Gastrocnemius medialis (tissue), 4 donors: ENCODE measurements at regions not wholly inside any gene's neighbourhood (a gene's known extent, or its start where the extent isn't known, plus 50 kb on each side); places are given as distances from the start of the nearest gene placed in this dataset.

ENCODE experiments used
- ATAC-seq, 2 donors: fragments of 150-250 bp; one replicate each; pipeline ENCODE4 v1.9.1; 2016
- DNase-seq, 2 donors: peaks; one replicate each; pipeline ENCODE4 v3.0.0-alpha.2; 2019
- H3K27ac ChIP-seq, 4 donors: fragments of 200-600 bp; sonication (generic); 1 replicate in 1 of 4; 2 replicates in 3 of 4; pipeline ENCODE4 v1.5.1; 2016 to 2018; ENCODE audit warnings: mild to moderate bottlenecking in 2 of 4, moderate library complexity in 1 of 4
- H3K27me3 ChIP-seq, 3 donors: fragments of 200-600 bp; sonication (generic) in 2 of 3; 1 replicate in 1 of 3; 2 replicates in 2 of 3; pipeline versions ENCODE4 v1.5.1 to v1.6.0; 2016 to 2019; ENCODE audit warnings: mild to moderate bottlenecking in 1 of 3, moderate library complexity in 1 of 3
- H3K36me3 ChIP-seq, 2 donors: fragments of 200-600 bp; sonication (generic) in 1 of 2; one replicate each; pipeline ENCODE4 v1.5.1; 2017 to 2018
- H3K4me1 ChIP-seq, 2 donors: fragments of 200-600 bp; sonication (generic) in 1 of 2; one replicate each; pipeline ENCODE4 v1.5.1; 2016 to 2017; ENCODE audit warnings: mild to moderate bottlenecking in 2 of 2
- H3K4me3 ChIP-seq, 4 donors: fragments of 200-600 bp; sonication (generic) in 3 of 4; 1 replicate in 1 of 4; 2 replicates in 3 of 4; pipeline ENCODE4 v1.5.1; 2016 to 2019; ENCODE audit warnings: mild to moderate bottlenecking in 2 of 4
- H3K9me3 ChIP-seq, 3 donors: fragments of 200-600 bp; sonication (generic) in 2 of 3; 1 replicate in 1 of 3; 2 replicates in 2 of 3; pipeline ENCODE4 v1.5.1; 2016 to 2019
- CTCF ChIP-seq, 5 experiments: fragments of 450-650 bp in 3 of 5; fragments of 200-600 bp in 2 of 5; sonication (generic) in 2 of 5; IDR thresholded peaks in 4 of 5; conservative IDR thresholded peaks in 1 of 5; 1 replicate in 4 of 5; 2 replicates in 1 of 5; pipeline ENCODE4 v1.5.1; 2016 to 2019; ENCODE audit warnings: antibody characterized with exemption in 5 of 5, mild to moderate bottlenecking in 3 of 5, moderate library complexity in 3 of 5
- POLR2A ChIP-seq, 2 donors: fragments of 450-650 bp; IDR thresholded peaks; one replicate each; pipeline ENCODE4 v1.6.1; 2017; ENCODE audit warnings: antibody characterized with exemption in 2 of 2, mild to moderate bottlenecking in 2 of 2, moderate library complexity in 2 of 2
- in situ Hi-C, 4 donors: fragments of 200-750 bp; cut with MboI; loops; one replicate each; pipeline versions ENCODE4 v1.15.0 to v1.8.0; 2017; ENCODE audit warnings: low sequenced_read_pairs in 4 of 4
- intact Hi-C: fragments of 100-400 bp; cut with DNase I; formaldehyde crosslinking; loops from one replicate; pipeline ENCODE4 v1.15.1; 2023; ENCODE audit warnings: low total_unique reads

- TF ChIP-seq POLR2A (IDR thresholded peaks at IDR 0.05): no peak
- TF ChIP-seq CTCF (IDR thresholded peaks at IDR 0.05 in 4 of 5, conservative IDR thresholded peaks at IDR 0.05 in 1 of 5): no peak
- intact Hi-C loops: no loop called here
Measured at GRCh38 chr5:147084702-147085101, 150.1 kb upstream of the STK32A start.

GRCh38 chr5:147085409-147085808, 149.4 kb upstream of the STK32A start:
- no peak overlapping the region for H3K27ac ChIP-seq
- no peak overlapping the region for H3K4me3 ChIP-seq
- intact Hi-C loops: no loop called here
- DNase-seq (no peak), ATAC-seq (no peak)
- TF ChIP-seq POLR2A (IDR thresholded peaks at IDR 0.05) (no peak), CTCF (IDR thresholded peaks at IDR 0.05 in 4 of 5, conservative IDR thresholded peaks at IDR 0.05 in 1 of 5) (no peak)
- H3K27me3 ChIP-seq: no peaks in the 10 kb centered on the region
- in situ Hi-C loops: no loop called here
- no peaks in the 10 kb centered on the region for H3K4me1 ChIP-seq
- no peaks in the 10 kb centered on the region for H3K9me3 ChIP-seq
- no peaks in the 10 kb centered on the region for H3K36me3 ChIP-seq

More at GRCh38 chr5:147084702-147085101, 150.1 kb upstream of the STK32A start:
- Histone ChIP-seq H3K4me1 (no peaks in the 10 kb centered on the region), H3K9me3 (no peaks in the 10 kb centered on the region), H3K27ac (no peak overlapping the region), H3K4me3 (no peak overlapping the region), H3K27me3 (no peaks in the 10 kb centered on the region), H3K36me3 (no peaks in the 10 kb centered on the region)
- DNase-seq: no peak
- in situ Hi-C loops: no loop called here
- ATAC-seq: no peak

- ATAC-seq: no peak
- peaks cover 0 to 6% (median 0%) of the 10 kb centered on the region in 3 donors for H3K27me3 ChIP-seq
- in situ Hi-C loops: no loop called here
- H3K4me3 ChIP-seq: no peak overlapping the region
- intact Hi-C loops: loop anchor here (10.0 kb wide), 1 partner anchor 93 kb away; no protein-coding TSS in a partner anchor
- no peak for DNase-seq
- H3K4me1 ChIP-seq: no peaks in the 10 kb centered on the region
- TF ChIP-seq CTCF (IDR thresholded peaks at IDR 0.05 in 4 of 5, conservative IDR thresholded peaks at IDR 0.05 in 1 of 5) (no peak), POLR2A (IDR thresholded peaks at IDR 0.05) (no peak)
- no peaks in the 10 kb centered on the region for H3K36me3 ChIP-seq
- no peak overlapping the region for H3K27ac ChIP-seq
- no peaks in the 10 kb centered on the region for H3K9me3 ChIP-seq
Measured at GRCh38 chr5:147092044-147092443, 142.8 kb upstream of the STK32A start.

GRCh38 chr5:147093138-147093537, 141.7 kb upstream of the STK32A start:
- DNase-seq (no peak), ATAC-seq (no peak)
- no peak for TF ChIP-seq POLR2A (IDR thresholded peaks at IDR 0.05)
- no peak for TF ChIP-seq CTCF (IDR thresholded peaks at IDR 0.05 in 4 of 5, conservative IDR thresholded peaks at IDR 0.05 in 1 of 5)

GRCh38 chr5:147095740-147096139, 139.1 kb upstream of the STK32A start:
- DNase-seq: no peak
- Histone ChIP-seq H3K36me3 (no peaks in the 10 kb centered on the region), H3K4me3 (no peak overlapping the region), H3K27ac (no peak overlapping the region), H3K27me3 (peaks cover 0 to 6% (median 0%) of the 10 kb centered on the region in 3 donors), H3K9me3 (no peaks in the 10 kb centered on the region), H3K4me1 (no peaks in the 10 kb centered on the region)
- no peak for ATAC-seq
- intact Hi-C loops (loop anchor here (10.0 kb wide), 1 partner anchor 89 kb away; no protein-coding TSS in a partner anchor), in situ Hi-C loops (no loop called here)
- no peak for TF ChIP-seq POLR2A (IDR thresholded peaks at IDR 0.05)
- no peak for TF ChIP-seq CTCF (IDR thresholded peaks at IDR 0.05 in 4 of 5, conservative IDR thresholded peaks at IDR 0.05 in 1 of 5)

More at GRCh38 chr5:147093138-147093537, 141.7 kb upstream of the STK32A start:
- Histone ChIP-seq H3K27ac (no peak overlapping the region), H3K4me1 (no peaks in the 10 kb centered on the region), H3K27me3 (peaks cover 0 to 6% (median 0%) of the 10 kb centered on the region in 3 donors), H3K4me3 (no peak overlapping the region), H3K9me3 (no peaks in the 10 kb centered on the region), H3K36me3 (no peaks in the 10 kb centered on the region)
- in situ Hi-C loops: no loop called here
- intact Hi-C loops: loop anchor here (10.0 kb wide), 1 partner anchor 92 kb away; no protein-coding TSS in a partner anchor
